IMR-90 (cell line): ENCODE measurements at regions not wholly inside any gene's neighbourhood (a gene's known extent, or its start where the extent isn't known, plus 50 kb on each side); places are given as distances from the start of the nearest gene placed in this dataset.

Experiments used
- ATAC-seq: fragments of 200-7000 bp; cut with Tn5 transposase; 2 replicates; pipeline ENCODE4 v1.9.1; 2020; ENCODE audit warnings: low read depth, mild to moderate bottlenecking, moderate library complexity
- BruUV-seq: library from RNA; stranded (reverse); fragments of 400-500 nt; replicated peaks from 2 replicates; lab custom pipeline; 2021; lab: Mats Ljungman, UMichigan
- CTCF ChIA-PET: fragments of 300-600 bp; formaldehyde crosslinking; extraction: SDS; loops from one replicate; lab custom pipeline; 2021; ENCODE audit warnings: antibody characterized with exemption; lab: Yijun Ruan, JAX
- POLR2A ChIA-PET: fragments of 300-600 bp; sonication (Branson Sonifier 250); formaldehyde crosslinking; loops from one replicate; lab custom pipeline; 2022; ENCODE audit warnings: antibody characterized with exemption; ENCODE audit not compliant: unreplicated experiment; lab: Charles Lee
- DNase-seq: peaks from one replicate; pipeline ENCODE4 v3.0.0; 2013
- H2AFZ ChIP-seq: replicated peaks from 2 replicates; pipeline ENCODE3; 2013; ENCODE audit warnings: low read length, mild to moderate bottlenecking; ENCODE audit not compliant: poor library complexity
- H2AK5ac ChIP-seq: 2 replicates; pipeline ENCODE4 v1.6.1; 2013; ENCODE audit warnings: low read depth, low read length, inconsistent platforms
- H2AK9ac ChIP-seq: replicated peaks from 2 replicates; pipeline ENCODE3; 2013; ENCODE audit warnings: mild to moderate bottlenecking, low read depth, low read length, moderate library complexity; ENCODE audit not compliant: poor library complexity
- H2BK120ac ChIP-seq: 2 replicates; pipeline ENCODE4 v1.6.1; 2013; ENCODE audit warnings: low read depth, low read length, inconsistent platforms
- H2BK15ac ChIP-seq: 3 replicates; pipeline ENCODE4 v1.6.1; 2013; ENCODE audit warnings: low read depth, low read length, inconsistent platforms
- H2BK20ac ChIP-seq: 2 replicates; pipeline ENCODE4 v1.6.1; 2013; ENCODE audit warnings: low read depth, mild to moderate bottlenecking, inconsistent platforms, low read length, moderate library complexity
- H2BK5ac ChIP-seq: 2 replicates; pipeline ENCODE4 v1.6.1; 2013; ENCODE audit warnings: mild to moderate bottlenecking, low read depth, low read length, inconsistent platforms; ENCODE audit not compliant: poor library complexity, severe bottlenecking
- H3K14ac ChIP-seq: replicated peaks from 2 replicates; pipeline ENCODE4 v1.6.1; 2013; ENCODE audit warnings: low read depth, low read length, inconsistent platforms
- H3K18ac ChIP-seq: 2 replicates; pipeline ENCODE4 v1.6.1; 2013; ENCODE audit warnings: low read depth, low read length, control low read depth
- H3K23ac ChIP-seq: 2 replicates; pipeline ENCODE4 v1.6.1; 2013; ENCODE audit warnings: low read depth, low read length, inconsistent platforms
- H3K27ac ChIP-seq: 2 replicates; pipeline ENCODE4 v1.5.1; 2013; ENCODE audit warnings: mild to moderate bottlenecking, control low read depth, low read length; ENCODE audit not compliant: insufficient read depth
- H3K27me3 ChIP-seq: 2 replicates; pipeline ENCODE4 v1.6.1; 2013; ENCODE audit warnings: low read length; ENCODE audit not compliant: control insufficient read depth, insufficient read depth
- H3K36me3 ChIP-seq: 2 replicates; pipeline ENCODE4 v1.6.1; 2013; ENCODE audit warnings: low read length, mixed read lengths; ENCODE audit not compliant: control insufficient read depth, insufficient read depth
- H3K4ac ChIP-seq: 2 replicates; pipeline ENCODE4 v1.6.1; 2013; ENCODE audit warnings: low read depth, low read length, inconsistent platforms
- H3K4me1 ChIP-seq: 2 replicates; pipeline ENCODE4 v1.6.1; 2013; ENCODE audit warnings: low read length, mixed read lengths; ENCODE audit not compliant: control insufficient read depth, insufficient read depth
- H3K4me2 ChIP-seq: 2 replicates; pipeline ENCODE4 v1.6.1; 2013; ENCODE audit warnings: low read depth, mild to moderate bottlenecking, control low read depth, low read length, moderate library complexity
- H3K4me3 ChIP-seq: 2 replicates; pipeline ENCODE4 v1.5.1; 2013; ENCODE audit warnings: low read depth, mild to moderate bottlenecking, control low read depth, low read length, moderate library complexity; ENCODE audit not compliant: insufficient read depth
- H3K56ac ChIP-seq: 2 replicates; pipeline ENCODE4 v1.6.1; 2013; ENCODE audit warnings: low read length, inconsistent platforms; ENCODE audit not compliant: insufficient read depth; ENCODE audit errors: extremely low read depth
- H3K79me1 ChIP-seq, 2 experiments: 2 replicates each; pipeline ENCODE4 v1.6.1; 2013; ENCODE audit warnings: low read length in 2 of 2, inconsistent platforms in 1 of 2, low read depth in 1 of 2
- H3K9ac ChIP-seq: 2 replicates; pipeline ENCODE4 v1.6.1; 2013; ENCODE audit warnings: low read depth, low read length, control low read depth
- H3K9me1 ChIP-seq: 2 replicates; pipeline ENCODE4 v1.6.1; 2013; ENCODE audit warnings: low read length, inconsistent platforms; ENCODE audit not compliant: insufficient read depth
- H3K9me3 ChIP-seq: 2 replicates; pipeline ENCODE4 v1.6.1; 2013; ENCODE audit warnings: low read length; ENCODE audit not compliant: control insufficient read depth, insufficient read depth
- H4K20me1 ChIP-seq: 2 replicates; pipeline ENCODE4 v1.6.1; 2013; ENCODE audit warnings: low read length, inconsistent platforms; ENCODE audit not compliant: insufficient read depth
- H4K5ac ChIP-seq: 2 replicates; pipeline ENCODE4 v1.6.1; 2013; ENCODE audit warnings: mild to moderate bottlenecking, low read depth, low read length, control low read depth
- H4K8ac ChIP-seq, 2 experiments: 2 replicates each; pipeline ENCODE4 v1.6.1; 2013; ENCODE audit warnings: low read depth in 2 of 2, low read length in 2 of 2, control low read depth in 1 of 2, inconsistent platforms in 1 of 2
- H4K91ac ChIP-seq: 2 replicates; pipeline ENCODE4 v1.6.1; 2013; ENCODE audit warnings: low read depth, low read length, inconsistent platforms; ENCODE audit not compliant: insufficient read depth
- BHLHE40 ChIP-seq: fragments of 150-350 bp; IDR thresholded peaks from 2 replicates; pipeline ENCODE4 v1.6.1; 2016; ENCODE audit warnings: mild to moderate bottlenecking, low read depth, low read length
- FOS ChIP-seq: fragments of 150-350 bp; IDR thresholded peaks from 2 replicates; pipeline ENCODE4 v1.6.1; 2016; ENCODE audit warnings: low read depth, low read length
- NFE2L2 ChIP-seq: fragments of 150-350 bp; IDR thresholded peaks from 2 replicates; pipeline ENCODE4 v1.6.1; 2016; ENCODE audit warnings: low read depth, mild to moderate bottlenecking, low read length
- RCOR1 ChIP-seq: IDR thresholded peaks from 2 replicates; pipeline ENCODE4 v1.6.1; 2012; ENCODE audit warnings: mild to moderate bottlenecking, low read length, improper control_type of control experiment; ENCODE audit not compliant: insufficient replicate concordance
- RFX5 ChIP-seq: IDR thresholded peaks from 2 replicates; pipeline ENCODE4 v1.8.0; 2012; ENCODE audit warnings: low read depth, mild to moderate bottlenecking, low read length, moderate library complexity
- SMC3 ChIP-seq: fragments of 150-350 bp; IDR thresholded peaks from 2 replicates; pipeline ENCODE4 v1.6.1; 2016; ENCODE audit warnings: low read depth, mild to moderate bottlenecking, antibody characterized with exemption, low read length, moderate library complexity
- WGBS, 2 experiments: methylation state at CpG; one replicate each; pipeline versions ENCODE4 v1.1.5 to v1.1.7; 2013; ENCODE audit warnings: missing lambda C conversion rate in 2 of 2; ENCODE audit not compliant: insufficient read length in 1 of 2; ENCODE audit errors: extremely low coverage in 2 of 2; 5-methylcytosine and 5-hydroxymethylcytosine counted together
- dilution Hi-C: fragments of 300-500 bp; cut with HindIII; formaldehyde crosslinking; loops from one replicate; pipeline ENCODE4 v1.14.3; 2018; ENCODE audit warnings: low sequenced_read_pairs; ENCODE audit not compliant: unreplicated experiment
- in situ Hi-C: fragments of 300-500 bp; cut with MboI; formaldehyde crosslinking; loops from 3 replicates; pipeline ENCODE4 v1.14.3; 2019; ENCODE audit warnings: low sequenced_read_pairs, inconsistent platforms, mixed read lengths
- intact Hi-C: fragments of 100-400 bp; cut with micrococcal nuclease; formaldehyde crosslinking; loops from 2 replicates; pipeline ENCODE4 v1.10.0; 2022
- TF ChIP-seq, protein P1 (sequence below): fragments of 150-350 bp; IDR thresholded peaks from 2 replicates; pipeline ENCODE4 v1.6.1; 2017; ENCODE audit warnings: mild to moderate bottlenecking, antibody characterized with exemption, low read length, low read depth

- Histone ChIP-seq H3K14ac (no peak overlapping the region), H3K4me3 (no peak overlapping the region), H3K27me3 (no peaks in the 10 kb centered on the region), H4K8ac (no peak overlapping the region), H3K18ac (no peak overlapping the region), H3K4me2 (no peak overlapping the region), H2AFZ (no peak overlapping the region), H2AK9ac (no peak overlapping the region), H3K9me3 (no peaks in the 10 kb centered on the region), H4K20me1 (no peaks in the 10 kb centered on the region), H2BK5ac (no peak overlapping the region), H2BK120ac (no peak overlapping the region), H2BK15ac (no peak overlapping the region), H3K27ac (no peak overlapping the region), H3K23ac (no peak overlapping the region), H3K9ac (no peak overlapping the region), H2AK5ac (no peak overlapping the region), H3K56ac (no peak overlapping the region), H3K9me1 (no peaks in the 10 kb centered on the region), H3K4me1 (no peaks in the 10 kb centered on the region), H2BK20ac (no peak overlapping the region), H3K36me3 (no peaks in the 10 kb centered on the region), H4K91ac (no peak overlapping the region), H3K79me1 (no peaks in the 10 kb centered on the region), H3K4ac (no peak overlapping the region), H4K5ac (no peak overlapping the region)
- TF ChIP-seq RCOR1 (no peak), FOS (no peak), BHLHE40 (no peak), RFX5 (no peak), NFE2L2 (no peak), SMC3 (no peak)
- TF ChIP-seq, protein P1, sequence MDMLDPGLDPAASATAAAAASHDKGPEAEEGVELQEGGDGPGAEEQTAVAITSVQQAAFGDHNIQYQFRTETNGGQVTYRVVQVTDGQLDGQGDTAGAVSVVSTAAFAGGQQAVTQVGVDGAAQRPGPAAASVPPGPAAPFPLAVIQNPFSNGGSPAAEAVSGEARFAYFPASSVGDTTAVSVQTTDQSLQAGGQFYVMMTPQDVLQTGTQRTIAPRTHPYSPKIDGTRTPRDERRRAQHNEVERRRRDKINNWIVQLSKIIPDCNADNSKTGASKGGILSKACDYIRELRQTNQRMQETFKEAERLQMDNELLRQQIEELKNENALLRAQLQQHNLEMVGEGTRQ = no peak
- CTCF ChIA-PET = no interaction called here
- dilution Hi-C loops = no loop called here
- BruUV-seq = no TSS peak
- in situ Hi-C loops = no loop called here
- ATAC-seq = no peak
- WGBS, 2 experiments = no CpG with 5 or more reads among the region's 3 CpGs
- DNase-seq = no peak
- intact Hi-C loops = no loop called here
- POLR2A ChIA-PET = no interaction called here
Measured at GRCh38 chr7:25656581-25657026, 428.3 kb upstream of the NPVF start.
